CD4-positive, alpha-beta memory T cell (primary cell): ENCODE measurements at regions not wholly inside any gene's neighbourhood (a gene's known extent, or its start where the extent isn't known, plus 50 kb on each side); places are given as distances from the start of the nearest gene placed in this dataset.
"Not testable (repeated sequence)": the region's sequence is repeated elsewhere in the genome, so short reads cannot be mapped to it uniquely, and the experiment has no call there.

Experiments
- CTCF ChIA-PET: fragments of 350-600 bp; sonication (Branson Sonifier 250); formaldehyde crosslinking; loops from one replicate; lab custom pipeline; 2021; ENCODE audit warnings: inconsistent platforms; ENCODE audit not compliant: partially characterized antibody; lab: Charles Lee
- POLR2A ChIA-PET: fragments of 350-600 bp; sonication (Branson Sonifier 250); formaldehyde crosslinking; loops from one replicate; lab custom pipeline; 2021; ENCODE audit not compliant: partially characterized antibody; lab: Charles Lee
- DNase-seq, 5 donors: peaks; one replicate each; pipeline versions ENCODE4 v3.0.0 to v3.0.0-alpha.2; 2020 to 2022; ENCODE audit warnings: mixed read lengths in 1 of 5
- H3K27ac ChIP-seq: one replicate; pipeline ENCODE4 v1.7.0; 2013; ENCODE audit warnings: low read depth, low read length
- H3K27me3 ChIP-seq: 2 replicates; pipeline ENCODE4 v1.7.0; 2013; ENCODE audit warnings: mild to moderate bottlenecking, low read length, moderate library complexity; ENCODE audit not compliant: insufficient read depth
- H3K36me3 ChIP-seq: 2 replicates; pipeline ENCODE4 v1.7.0; 2013; ENCODE audit warnings: mild to moderate bottlenecking, low read length, moderate library complexity; ENCODE audit not compliant: insufficient read depth
- H3K4me1 ChIP-seq: 2 replicates; pipeline ENCODE4 v1.7.0; 2013; ENCODE audit warnings: mild to moderate bottlenecking, low read length, moderate library complexity; ENCODE audit not compliant: insufficient read depth
- H3K4me3 ChIP-seq, 2 donors: one replicate each; pipeline ENCODE4 v1.7.0; 2013; ENCODE audit warnings: low read length in 2 of 2, mild to moderate bottlenecking in 1 of 2
- H3K9me3 ChIP-seq, 2 donors: one replicate each; pipeline ENCODE4 v1.7.0; 2013; ENCODE audit warnings: low read length in 2 of 2, control low read depth in 1 of 2; ENCODE audit not compliant: control insufficient read depth in 1 of 2
- H3K27ac Mint-ChIP-seq, 7 donors: one replicate each; pipeline ENCODE4 v1.8.0; 2020 to 2021; ENCODE audit warnings: mixed read lengths in 7 of 7, mild to moderate bottlenecking in 6 of 7, inconsistent platforms in 3 of 7, moderate library complexity in 3 of 7
- H3K27me3 Mint-ChIP-seq, 2 donors: one replicate each; pipeline ENCODE4 v1.8.0; 2020 to 2021; ENCODE audit warnings: mixed read lengths in 2 of 2
- H3K36me3 Mint-ChIP-seq, 2 donors: one replicate each; pipeline ENCODE4 v1.8.0; 2020 to 2021; ENCODE audit warnings: mixed read lengths in 2 of 2, inconsistent platforms in 1 of 2, mild to moderate bottlenecking in 1 of 2
- H3K4me1 Mint-ChIP-seq, 4 donors: one replicate each; pipeline ENCODE4 v1.8.0; 2020 to 2021; ENCODE audit warnings: mixed read lengths in 4 of 4, mild to moderate bottlenecking in 1 of 4
- H3K4me3 Mint-ChIP-seq, 8 donors: one replicate each; pipeline ENCODE4 v1.8.0; 2020 to 2021; ENCODE audit warnings: mixed read lengths in 8 of 8, mild to moderate bottlenecking in 7 of 8, moderate library complexity in 6 of 8, inconsistent platforms in 3 of 8
- H3K9me3 Mint-ChIP-seq, 8 donors: one replicate each; pipeline ENCODE4 v1.8.0; 2020 to 2021; ENCODE audit warnings: mixed read lengths in 8 of 8, mild to moderate bottlenecking in 5 of 8, inconsistent platforms in 3 of 8, moderate library complexity in 1 of 8
- intact Hi-C: fragments of 100-400 bp; cut with micrococcal nuclease; formaldehyde crosslinking; loops from one replicate; pipeline ENCODE4 v1.15.1; 2023

- H3K4me3 ChIP-seq, H3K4me1 ChIP-seq, H3K27ac ChIP-seq, H3K36me3 ChIP-seq, H3K4me1 Mint-ChIP-seq, H3K27me3 Mint-ChIP-seq, H3K4me3 Mint-ChIP-seq, H3K36me3 Mint-ChIP-seq, DNase-seq, CTCF ChIA-PET, POLR2A ChIA-PET, intact Hi-C loops, H3K27me3 ChIP-seq, H3K9me3 Mint-ChIP-seq, H3K9me3 ChIP-seq, H3K27ac Mint-ChIP-seq: not testable (repeated sequence)
These were observed 4454.9 kb upstream of the TPTE start for GRCh38 chr21:6066320-6066985.

GRCh38 chr21:6068098-6068831 lies 4453.1 kb upstream of the TPTE start:
- H3K4me3 Mint-ChIP-seq, DNase-seq, H3K36me3 ChIP-seq, H3K9me3 ChIP-seq, H3K9me3 Mint-ChIP-seq, H3K4me3 ChIP-seq, H3K27ac ChIP-seq, H3K27ac Mint-ChIP-seq, POLR2A ChIA-PET, H3K4me1 ChIP-seq, CTCF ChIA-PET, H3K4me1 Mint-ChIP-seq, H3K27me3 ChIP-seq, H3K36me3 Mint-ChIP-seq, H3K27me3 Mint-ChIP-seq, intact Hi-C loops: not testable (repeated sequence)

- H3K4me1 Mint-ChIP-seq, POLR2A ChIA-PET, H3K27me3 ChIP-seq, H3K36me3 Mint-ChIP-seq, H3K9me3 Mint-ChIP-seq, DNase-seq, H3K27ac ChIP-seq, H3K4me1 ChIP-seq, H3K9me3 ChIP-seq, H3K4me3 ChIP-seq, H3K36me3 ChIP-seq, H3K27me3 Mint-ChIP-seq, CTCF ChIA-PET, intact Hi-C loops: not testable (repeated sequence)
- peak overlapping the region in 1 of 8 donors; percentile 52 for H3K4me3 Mint-ChIP-seq
- peak overlapping the region in 3 of 7 donors; percentile 9 to 59 (median 41) for H3K27ac Mint-ChIP-seq
These were observed 4451.2 kb upstream of the TPTE start for GRCh38 chr21:6070213-6070612.

- H3K27me3 Mint-ChIP-seq, H3K9me3 Mint-ChIP-seq, H3K4me1 Mint-ChIP-seq, H3K4me1 ChIP-seq, H3K27ac ChIP-seq, DNase-seq, intact Hi-C loops, H3K4me3 ChIP-seq, H3K9me3 ChIP-seq, H3K36me3 Mint-ChIP-seq, H3K4me3 Mint-ChIP-seq, H3K36me3 ChIP-seq, CTCF ChIA-PET, POLR2A ChIA-PET, H3K27ac Mint-ChIP-seq, H3K27me3 ChIP-seq: not testable (repeated sequence)
These were observed 4448.7 kb upstream of the TPTE start for GRCh38 chr21:6072691-6073090.

GRCh38 chr21:6073993-6074705 lies 4447.2 kb upstream of the TPTE start:
- H3K4me1 Mint-ChIP-seq, H3K27ac Mint-ChIP-seq, CTCF ChIA-PET, H3K4me3 ChIP-seq, H3K9me3 Mint-ChIP-seq, H3K4me3 Mint-ChIP-seq, H3K27me3 ChIP-seq, H3K9me3 ChIP-seq, H3K36me3 Mint-ChIP-seq, H3K4me1 ChIP-seq, H3K27ac ChIP-seq, DNase-seq, H3K27me3 Mint-ChIP-seq, POLR2A ChIA-PET, H3K36me3 ChIP-seq, intact Hi-C loops: not testable (repeated sequence)

- POLR2A ChIA-PET, DNase-seq, H3K36me3 ChIP-seq, H3K27ac Mint-ChIP-seq, H3K4me1 ChIP-seq, H3K27me3 ChIP-seq, H3K36me3 Mint-ChIP-seq, H3K9me3 ChIP-seq, H3K4me3 Mint-ChIP-seq, H3K9me3 Mint-ChIP-seq, CTCF ChIA-PET, H3K4me3 ChIP-seq, H3K27ac ChIP-seq, H3K4me1 Mint-ChIP-seq, intact Hi-C loops, H3K27me3 Mint-ChIP-seq: not testable (repeated sequence)
These were observed 4446.4 kb upstream of the TPTE start for GRCh38 chr21:6074935-6075334.

- H3K4me3 Mint-ChIP-seq, H3K9me3 ChIP-seq, H3K4me1 Mint-ChIP-seq, CTCF ChIA-PET, H3K4me3 ChIP-seq, H3K27me3 Mint-ChIP-seq, H3K36me3 ChIP-seq, H3K36me3 Mint-ChIP-seq, H3K27ac ChIP-seq, intact Hi-C loops, H3K9me3 Mint-ChIP-seq, POLR2A ChIA-PET, H3K27me3 ChIP-seq, H3K27ac Mint-ChIP-seq, H3K4me1 ChIP-seq, DNase-seq: not testable (repeated sequence)
These were observed 4445.7 kb upstream of the TPTE start for GRCh38 chr21:6075627-6076208.
